ENCODE measurements at regions not wholly inside any gene's neighbourhood (a gene's known extent, or its start where the extent isn't known, plus 50 kb on each side); places are given as distances from the start of the nearest gene placed in this dataset.

GRCh38 chr5:135243556-135244285 is 155.3 kb downstream of the MACROH2A1 start:
- Histone ChIP-seq H4K20me1 (ENCODE audit: low read depth, low read length) (no peaks in the 10 kb centered on the region), H3F3A (ENCODE audit: insufficient read depth) (no peaks in the 10 kb centered on the region), H3K4me3 (ENCODE audit: insufficient read depth, low read length, poor library complexity, severe bottlenecking) (no peak overlapping the region), H3K79me2 (ENCODE audit: insufficient read depth, low read length) (no peaks in the 10 kb centered on the region), H3K4me2 (ENCODE audit: low read depth, low read length, poor library complexity, severe bottlenecking) (no peak overlapping the region), H3K9ac (ENCODE audit: low read length) (no peak overlapping the region), H3K27me3 (ENCODE audit: low read length) (no peaks in the 10 kb centered on the region), H3K9me3 (ENCODE audit: insufficient read depth, low read length) (no peaks in the 10 kb centered on the region), H3K36me3 (ENCODE audit: low read length) (no peaks in the 10 kb centered on the region), H3K27ac (ENCODE audit: low read depth, low read length) (no peak overlapping the region), H3K9me2 (replicated peaks; ENCODE audit: insufficient read depth, low read length) (no peaks in the 10 kb centered on the region), H2AFZ (ENCODE audit: low read depth, low read length, severe bottlenecking) (no peak overlapping the region)
- TF ChIP-seq EZH2phosphoT487 (conservative IDR thresholded peaks at IDR 0.05; ENCODE audit: low read length): no peak
- no peak for TF ChIP-seq CTCF (IDR thresholded peaks at IDR 0.05; ENCODE audit: insufficient read depth, low read length, poor library complexity, severe bottlenecking)

DNA sequence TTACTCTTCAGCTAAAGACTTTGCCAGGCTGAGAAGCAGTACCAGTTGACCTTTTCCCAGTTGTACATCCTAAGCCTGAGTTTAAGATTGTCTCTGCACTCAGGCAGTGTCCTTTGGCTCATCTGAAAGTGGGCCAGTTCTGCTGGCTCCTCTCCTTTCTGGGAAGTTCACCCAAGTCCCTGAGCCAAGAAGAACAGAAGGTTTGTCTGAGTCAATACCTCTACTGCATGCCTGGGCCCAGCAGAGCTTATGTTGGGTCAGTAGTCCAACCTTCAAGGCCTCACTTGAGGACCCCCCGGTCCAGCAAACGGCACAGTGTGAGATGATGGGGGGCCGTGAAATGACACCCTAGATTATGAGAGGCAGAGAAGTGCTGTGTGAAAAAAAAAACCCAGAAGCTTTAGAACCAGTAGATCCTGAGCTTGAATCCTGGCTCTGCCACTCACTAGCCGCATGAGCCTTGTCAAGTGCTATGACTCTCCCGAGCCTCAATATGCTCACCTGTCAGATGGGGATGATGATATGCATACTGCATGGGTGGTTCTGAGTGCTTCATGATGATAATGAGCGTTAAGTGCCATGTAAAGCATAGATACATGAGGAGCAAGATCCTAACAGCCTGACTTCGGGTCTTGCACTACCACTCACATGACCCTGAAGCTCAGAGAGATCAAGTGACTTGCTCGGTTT is 156.0 kb downstream of the MACROH2A1 start:
- Histone ChIP-seq H2AFZ (ENCODE audit: low read depth, low read length, severe bottlenecking) (no peak overlapping the region), H3K9me3 (ENCODE audit: insufficient read depth, low read length) (no peaks in the 10 kb centered on the region), H3K9ac (ENCODE audit: low read length) (no peak overlapping the region), H3F3A (ENCODE audit: insufficient read depth) (no peaks in the 10 kb centered on the region), H3K4me2 (ENCODE audit: low read depth, low read length, poor library complexity, severe bottlenecking) (no peak overlapping the region), H3K27me3 (ENCODE audit: low read length) (no peaks in the 10 kb centered on the region), H4K20me1 (ENCODE audit: low read depth, low read length) (no peaks in the 10 kb centered on the region), H3K79me2 (ENCODE audit: insufficient read depth, low read length) (no peaks in the 10 kb centered on the region), H3K27ac (ENCODE audit: low read depth, low read length) (no peak overlapping the region), H3K9me2 (replicated peaks; ENCODE audit: insufficient read depth, low read length) (no peaks in the 10 kb centered on the region), H3K36me3 (ENCODE audit: low read length) (no peaks in the 10 kb centered on the region), H3K4me3 (ENCODE audit: insufficient read depth, low read length, poor library complexity, severe bottlenecking) (no peak overlapping the region)
- no peak for TF ChIP-seq CTCF (IDR thresholded peaks at IDR 0.05; ENCODE audit: insufficient read depth, low read length, poor library complexity, severe bottlenecking)
- no peak for TF ChIP-seq EZH2phosphoT487 (conservative IDR thresholded peaks at IDR 0.05; ENCODE audit: low read length)

DNA sequence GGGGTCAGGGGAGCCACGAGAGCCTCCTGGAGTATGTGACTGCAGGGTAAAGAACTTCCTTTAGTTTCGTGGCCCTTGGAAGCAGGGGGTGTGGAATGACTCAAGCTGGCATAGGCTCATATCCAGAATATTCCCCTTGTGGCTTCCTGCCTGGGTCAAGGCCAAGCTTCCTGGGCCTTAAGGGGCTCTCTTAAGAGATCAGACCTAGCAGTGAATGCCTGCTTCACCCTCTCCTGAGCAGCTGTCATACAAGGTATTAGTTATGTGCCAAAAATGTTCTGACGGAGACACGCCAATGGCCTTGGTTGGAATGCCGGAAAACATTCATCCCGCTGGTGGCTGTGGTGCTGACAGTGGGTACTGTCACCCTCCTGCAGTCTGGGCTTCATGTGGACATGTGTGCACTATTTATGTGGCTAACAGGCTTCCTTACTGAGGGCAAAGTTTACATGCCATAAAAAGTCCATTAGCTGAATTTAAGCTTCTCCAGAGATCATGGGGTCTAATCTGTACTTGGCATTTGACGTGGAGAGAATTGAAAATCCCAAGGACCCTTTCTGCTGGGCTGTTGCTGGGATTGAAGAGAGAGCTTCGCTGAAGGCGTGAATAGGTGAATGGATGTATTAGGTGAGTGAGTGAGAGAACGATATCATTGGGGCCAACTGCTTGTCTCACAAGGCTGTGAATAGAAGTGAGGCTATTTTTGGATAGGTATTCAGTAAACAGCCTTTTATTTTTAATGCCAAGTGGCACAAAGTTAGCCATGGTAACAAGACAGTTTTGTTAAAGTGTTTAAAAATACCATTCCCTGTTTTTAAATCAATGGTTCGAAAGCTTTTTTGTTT is 156.8 kb downstream of the MACROH2A1 start:
- Histone ChIP-seq H3K27ac (ENCODE audit: low read depth, low read length) (no peak overlapping the region), H3K9ac (ENCODE audit: low read length) (no peak overlapping the region), H3F3A (ENCODE audit: insufficient read depth) (no peaks in the 10 kb centered on the region), H2AFZ (ENCODE audit: low read depth, low read length, severe bottlenecking) (no peak overlapping the region), H3K9me2 (replicated peaks; ENCODE audit: insufficient read depth, low read length) (no peaks in the 10 kb centered on the region), H4K20me1 (ENCODE audit: low read depth, low read length) (no peaks in the 10 kb centered on the region), H3K9me3 (ENCODE audit: insufficient read depth, low read length) (no peaks in the 10 kb centered on the region), H3K4me2 (ENCODE audit: low read depth, low read length, poor library complexity, severe bottlenecking) (no peak overlapping the region), H3K36me3 (ENCODE audit: low read length) (no peaks in the 10 kb centered on the region), H3K4me3 (ENCODE audit: insufficient read depth, low read length, poor library complexity, severe bottlenecking) (no peak overlapping the region), H3K27me3 (ENCODE audit: low read length) (no peaks in the 10 kb centered on the region), H3K79me2 (ENCODE audit: insufficient read depth, low read length) (no peaks in the 10 kb centered on the region)
- TF ChIP-seq CTCF (IDR thresholded peaks at IDR 0.05; ENCODE audit: insufficient read depth, low read length, poor library complexity, severe bottlenecking) (no peak), EZH2phosphoT487 (conservative IDR thresholded peaks at IDR 0.05; ENCODE audit: low read length) (no peak)

All from SU-DHL-6 (cell line).